ENCODE measurements at regions not wholly inside any gene's neighbourhood (a gene's known extent, or its start where the extent isn't known, plus 50 kb on each side); places are given as distances from the start of the nearest gene placed in this dataset.

GRCh38 chr5:30997681-30998080 is 195.8 kb upstream of the CDH6 start (continued):
- TF ChIP-seq EP300 (IDR thresholded peaks at IDR 0.05; ENCODE audit: borderline replicate concordance in 1 of 2, low read depth in 2 of 2, low read length in 2 of 2), result no peak
- TF ChIP-seq TAF7 (optimal IDR thresholded peaks at IDR 0.05; ENCODE audit: borderline replicate concordance, low read depth, low read length), result no peak

Measured in H1 (cell line).